C4-2B (cell line): ENCODE measurements at regions not wholly inside any gene's neighbourhood (a gene's known extent, or its start where the extent isn't known, plus 50 kb on each side); places are given as distances from the start of the nearest gene placed in this dataset.
A peak's percentile ranks its signal among the peaks of the same experiment; 100 is the strongest.

Experiments
- H3K27ac ChIP-seq: fragments of 450-650 bp; 2 replicates; pipeline ENCODE4 v1.5.1; 2017
- CTCF ChIP-seq: fragments of 450-650 bp; conservative IDR thresholded peaks from 2 replicates; pipeline ENCODE4 v1.5.1; 2017; ENCODE audit warnings: mild to moderate bottlenecking
- ZFX ChIP-seq: fragments of 450-650 bp; IDR thresholded peaks from 2 replicates; pipeline ENCODE4 v1.6.1; 2017

GRCh38 chr13:73259061-73260017 lies 200.5 kb downstream of the KLF5 start:
- no peak overlapping the region for H3K27ac ChIP-seq
- no peak for TF ChIP-seq CTCF
- TF ChIP-seq ZFX: no peak

GRCh38 chr13:73258406-73258805 lies 199.6 kb downstream of the KLF5 start:
- H3K27ac ChIP-seq: no peak overlapping the region; the same call in 1 of the 2 replicates
- TF ChIP-seq CTCF (no peak), ZFX (no peak)

- TF ChIP-seq CTCF (no peak), ZFX (no peak)
- H3K27ac ChIP-seq: no peak overlapping the region
Measured at GRCh38 chr13:73254827-73255226, 196.0 kb downstream of the KLF5 start.

GRCh38 chr13:73251626-73252265 lies 192.9 kb downstream of the KLF5 start:
- no peak overlapping the region for H3K27ac ChIP-seq
- TF ChIP-seq ZFX (no peak), CTCF (no peak)

- H3K27ac ChIP-seq: no peak overlapping the region
- TF ChIP-seq ZFX (no peak), CTCF (no peak)
Measured at GRCh38 chr13:73250061-73250460, 191.3 kb downstream of the KLF5 start.

GRCh38 chr13:73248711-73249580 lies 190.1 kb downstream of the KLF5 start:
- H3K27ac ChIP-seq: peak overlapping the region; percentile 41; the same call in 1 of the 2 replicates

GRCh38 chr13:73248154-73248553 lies 189.3 kb downstream of the KLF5 start:
- TF ChIP-seq CTCF: no peak
- no peak overlapping the region for H3K27ac ChIP-seq

More at GRCh38 chr13:73248711-73249580, 190.1 kb downstream of the KLF5 start:
- no peak for TF ChIP-seq ZFX
